SK-N-SH (cell line): ENCODE measurements at regions not wholly inside any gene's neighbourhood (a gene's known extent, or its start where the extent isn't known, plus 50 kb on each side); places are given as distances from the start of the nearest gene placed in this dataset.

Experiments used
- CTCF ChIA-PET: fragments of 300-600, 350-600 bp; formaldehyde crosslinking; extraction: SDS; loops from one replicate; lab custom pipeline; 2021; lab: Yijun Ruan, JAX
- POLR2A ChIA-PET: fragments of 350-600 bp; sonication (Branson Sonifier 250); formaldehyde crosslinking; extraction: SDS; loops from one replicate; lab custom pipeline; 2020; ENCODE audit warnings: antibody characterized with exemption, inconsistent platforms; lab: Yijun Ruan, JAX
- DNase-seq: peaks from one replicate; pipeline ENCODE4 v3.0.0; 2012
- H2AFZ ChIP-seq: fragments of 200-600 bp; sonication (generic); 2 replicates; pipeline ENCODE4 v1.8.1; 2016; ENCODE audit warnings: antibody characterized with exemption, mild to moderate bottlenecking, low read depth
- H3F3A ChIP-seq: fragments of 200-600 bp; sonication (generic); replicated peaks from 2 replicates; pipeline ENCODE3; 2016; ENCODE audit warnings: antibody characterized with exemption, mild to moderate bottlenecking; ENCODE audit not compliant: insufficient read depth
- H3K27ac ChIP-seq, 2 experiments: fragments of 200-500 bp in 1 of 2; fragments of 200-600 bp in 1 of 2; sonication (Bioruptor generic) in 1 of 2; sonication (generic), shearing (Covaris generic) in 1 of 2; 2 replicates each; pipeline versions ENCODE4 v1.5.1 to v1.6.1; 2014 to 2016; ENCODE audit warnings: low read depth in 2 of 2, inconsistent platforms in 1 of 2, low read length in 1 of 2, mild to moderate bottlenecking in 1 of 2, mixed read lengths in 1 of 2
- H3K27me3 ChIP-seq: fragments of 200-600 bp; sonication (generic), shearing (Covaris generic); 2 replicates; pipeline ENCODE4 v1.6.1; 2016; ENCODE audit warnings: mixed run types; ENCODE audit not compliant: insufficient read depth
- H3K36me3 ChIP-seq, 2 experiments: fragments of 200-500 bp in 1 of 2; fragments of 200-600 bp in 1 of 2; sonication (Bioruptor generic) in 1 of 2; sonication (generic) in 1 of 2; replicated peaks in 1 of 2; 2 replicates each; pipeline versions ENCODE3 to v1.5.1; 2014 to 2016; ENCODE audit warnings: low read length in 1 of 2, mild to moderate bottlenecking in 1 of 2; ENCODE audit not compliant: insufficient read depth in 2 of 2, control insufficient read depth in 1 of 2
- H3K4me1 ChIP-seq, 2 experiments: fragments of 200-500 bp in 1 of 2; fragments of 200-600 bp in 1 of 2; sonication (Bioruptor generic) in 1 of 2; sonication (generic), shearing (Covaris generic) in 1 of 2; 2 replicates each; pipeline versions ENCODE4 v1.5.1 to v1.6.1; 2014 to 2016; ENCODE audit warnings: low read depth in 1 of 2, low read length in 1 of 2, mixed run types in 1 of 2; ENCODE audit not compliant: insufficient read depth in 2 of 2, control insufficient read depth in 1 of 2
- H3K4me2 ChIP-seq: fragments of 200-600 bp; sonication (generic), shearing (Covaris generic); 2 replicates; pipeline ENCODE4 v1.6.1; 2017; ENCODE audit warnings: mixed run types
- H3K4me3 ChIP-seq, 2 experiments: fragments of 200-500 bp in 1 of 2; fragments of 200-600 bp in 1 of 2; sonication (Bioruptor generic) in 1 of 2; sonication (generic), shearing (Covaris generic) in 1 of 2; 2 replicates each; pipeline versions ENCODE4 v1.5.1 to v1.8.1; 2014 to 2016; ENCODE audit warnings: low read depth in 2 of 2, inconsistent platforms in 1 of 2, low read length in 1 of 2, mild to moderate bottlenecking in 1 of 2, mixed read lengths in 1 of 2, moderate library complexity in 1 of 2
- H3K79me2 ChIP-seq: fragments of 200-600 bp; sonication (generic); 2 replicates; pipeline ENCODE4 v1.8.1; 2017; ENCODE audit warnings: mild to moderate bottlenecking; ENCODE audit not compliant: insufficient read depth
- H3K9ac ChIP-seq: fragments of 200-600 bp; sonication (generic); 2 replicates; pipeline ENCODE4 v1.6.1; 2017; ENCODE audit warnings: mixed run types
- H3K9me2 ChIP-seq: fragments of 200-600 bp; sonication (generic); 2 replicates; pipeline ENCODE4 v1.6.1; 2017; ENCODE audit warnings: mixed run types
- H3K9me3 ChIP-seq: fragments of 200-600 bp; sonication (generic); 2 replicates; pipeline ENCODE4 v1.6.1; 2017; ENCODE audit warnings: mixed run types, mild to moderate bottlenecking, moderate library complexity
- H4K20me1 ChIP-seq: fragments of 200-600 bp; sonication (generic); 2 replicates; pipeline ENCODE4 v1.6.1; 2017; ENCODE audit warnings: mild to moderate bottlenecking, mixed run types; ENCODE audit not compliant: insufficient read depth
- ELF1 ChIP-seq: IDR thresholded peaks from 2 replicates; pipeline ENCODE4 v1.4.0; 2012
- EZH2phosphoT487 ChIP-seq: fragments of 200-600 bp; sonication (generic); IDR thresholded peaks from 2 replicates; pipeline ENCODE4 v1.6.1; 2017; ENCODE audit warnings: low read depth, mixed run types, mild to moderate bottlenecking, antibody characterized with exemption, moderate library complexity, borderline replicate concordance
- FOSL2 ChIP-seq: IDR thresholded peaks from 2 replicates; pipeline ENCODE4 v1.4.0; 2012; ENCODE audit warnings: low read depth, mild to moderate bottlenecking, moderate library complexity, borderline replicate concordance
- FOXJ3 ChIP-seq: sonication (generic); formaldehyde crosslinking; IDR thresholded peaks from 2 replicates; pipeline ENCODE4 v1.5.1; 2020; ENCODE audit warnings: mild to moderate bottlenecking, missing genetic modification reagents
- GABPA ChIP-seq: IDR thresholded peaks from 2 replicates; pipeline ENCODE4 v1.4.0; 2012; ENCODE audit warnings: low read depth, mild to moderate bottlenecking
- GATA2 ChIP-seq: sonication (generic); formaldehyde crosslinking; IDR thresholded peaks from 2 replicates; pipeline ENCODE4 v1.5.0; 2020; ENCODE audit warnings: mild to moderate bottlenecking, missing genetic modification reagents
- MAX ChIP-seq: IDR thresholded peaks from 2 replicates; pipeline ENCODE4 v1.4.0; 2012; ENCODE audit warnings: low read depth
- MXI1 ChIP-seq: IDR thresholded peaks from 2 replicates; pipeline ENCODE4 v1.6.1; 2012; ENCODE audit warnings: mild to moderate bottlenecking, low read depth, low read length, improper control_type of control experiment
- NRF1 ChIP-seq: IDR thresholded peaks from 2 replicates; pipeline ENCODE4 v1.6.1; 2012; ENCODE audit warnings: low read depth, mild to moderate bottlenecking, low read length
- RCOR1 ChIP-seq: fragments of 150-350 bp; IDR thresholded peaks from 2 replicates; pipeline ENCODE4 v1.6.1; 2017; ENCODE audit warnings: antibody characterized with exemption, low read length
- SMC3 ChIP-seq: IDR thresholded peaks from 2 replicates; pipeline ENCODE4 v1.6.1; 2012; ENCODE audit warnings: low read depth, low read length, improper control_type of control experiment
- TAF1 ChIP-seq: IDR thresholded peaks from 2 replicates; pipeline ENCODE4 v1.6.1; 2012; ENCODE audit warnings: low read depth, mild to moderate bottlenecking, low read length, moderate library complexity, borderline replicate concordance
- TCF12 ChIP-seq: IDR thresholded peaks from 2 replicates; pipeline ENCODE4 v1.4.0; 2012
- TEAD4 ChIP-seq: IDR thresholded peaks from 2 replicates; pipeline ENCODE4 v1.4.0; 2012; ENCODE audit warnings: mild to moderate bottlenecking, borderline replicate concordance; ENCODE audit not compliant: insufficient read depth
- WGBS: methylation state at CpG from one replicate; pipeline ENCODE4 v1.1.6; 2017; ENCODE audit warnings: low lambda C conversion rate; 5-methylcytosine and 5-hydroxymethylcytosine counted together
- TF ChIP-seq, protein P1 (sequence below): fragments of 200-600 bp; sonication (generic); IDR thresholded peaks from 2 replicates; pipeline ENCODE4 v1.6.1; 2017; ENCODE audit warnings: antibody characterized with exemption, mild to moderate bottlenecking, moderate library complexity

GRCh38 chr12:28601570-28602058 is 411.4 kb downstream of the CCDC91 start:
- H3K4me1 ChIP-seq: 0 out of 4 replicates have a peak, but pooled peaks cover 0 to 6% of the 10 kb centered on the region in 2 experiments
- no peak overlapping the region for H3K27ac ChIP-seq
- no peaks in the 10 kb centered on the region for H3F3A ChIP-seq
- no peak overlapping the region for H3K4me3 ChIP-seq
- no peaks in the 10 kb centered on the region for H3K9me3 ChIP-seq
- no peaks in the 10 kb centered on the region for H3K9me2 ChIP-seq
- H2AFZ ChIP-seq: no peak overlapping the region
- ChIA-PET CTCF (interaction anchor here (0.8 kb wide), 1 partner anchor 11 kb away, joined by 3 read pairs; no protein-coding TSS in a partner anchor), POLR2A (no interaction called here)
- no peaks in the 10 kb centered on the region for H3K36me3 ChIP-seq
- H3K27me3 ChIP-seq: no peaks in the 10 kb centered on the region
- no peaks in the 10 kb centered on the region for H3K79me2 ChIP-seq
- no peak for DNase-seq
- H4K20me1 ChIP-seq: no peaks in the 10 kb centered on the region
- no peak overlapping the region for H3K9ac ChIP-seq
- TF ChIP-seq, protein P1, sequence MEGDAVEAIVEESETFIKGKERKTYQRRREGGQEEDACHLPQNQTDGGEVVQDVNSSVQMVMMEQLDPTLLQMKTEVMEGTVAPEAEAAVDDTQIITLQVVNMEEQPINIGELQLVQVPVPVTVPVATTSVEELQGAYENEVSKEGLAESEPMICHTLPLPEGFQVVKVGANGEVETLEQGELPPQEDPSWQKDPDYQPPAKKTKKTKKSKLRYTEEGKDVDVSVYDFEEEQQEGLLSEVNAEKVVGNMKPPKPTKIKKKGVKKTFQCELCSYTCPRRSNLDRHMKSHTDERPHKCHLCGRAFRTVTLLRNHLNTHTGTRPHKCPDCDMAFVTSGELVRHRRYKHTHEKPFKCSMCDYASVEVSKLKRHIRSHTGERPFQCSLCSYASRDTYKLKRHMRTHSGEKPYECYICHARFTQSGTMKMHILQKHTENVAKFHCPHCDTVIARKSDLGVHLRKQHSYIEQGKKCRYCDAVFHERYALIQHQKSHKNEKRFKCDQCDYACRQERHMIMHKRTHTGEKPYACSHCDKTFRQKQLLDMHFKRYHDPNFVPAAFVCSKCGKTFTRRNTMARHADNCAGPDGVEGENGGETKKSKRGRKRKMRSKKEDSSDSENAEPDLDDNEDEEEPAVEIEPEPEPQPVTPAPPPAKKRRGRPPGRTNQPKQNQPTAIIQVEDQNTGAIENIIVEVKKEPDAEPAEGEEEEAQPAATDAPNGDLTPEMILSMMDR: no peak
- no peak for TF ChIP-seq RCOR1
- TF ChIP-seq NRF1: no peak
- no peak for TF ChIP-seq TAF1
- no peak for TF ChIP-seq GATA2 (CRISPR knock-in tag)
- TF ChIP-seq GABPA: no peak
- WGBS: 56% methylated on average over 2 of the region's 2 CpGs
- no peak overlapping the region for H3K4me2 ChIP-seq

GRCh38 chr12:28602786-28603185 is 412.5 kb downstream of the CCDC91 start:
- TF ChIP-seq TCF12 (no peak), TAF1 (no peak), MAX (no peak), FOSL2 (no peak), SMC3 (no peak), FOXJ3 (CRISPR knock-in tag) (no peak), MXI1 (no peak), EZH2phosphoT487 (no peak), ELF1 (no peak), GABPA (no peak), TEAD4 (no peak)
- TF ChIP-seq, all 33 proteins: peak for 0
- no peaks in the 10 kb centered on the region for H3K79me2 ChIP-seq
- POLR2A ChIA-PET: no interaction called here
- H2AFZ ChIP-seq: no peak overlapping the region
- H3K4me1 ChIP-seq: 0 out of 4 replicates have a peak, but pooled peaks cover 0 to 6% of the 10 kb centered on the region in 2 experiments
- no peak overlapping the region for H3K4me3 ChIP-seq
- no peaks in the 10 kb centered on the region for H3K27me3 ChIP-seq
- no peak overlapping the region for H3K9ac ChIP-seq
- no peaks in the 10 kb centered on the region for H3K9me3 ChIP-seq
- no peaks in the 10 kb centered on the region for H3K9me2 ChIP-seq
- H4K20me1 ChIP-seq: no peaks in the 10 kb centered on the region
- no peaks in the 10 kb centered on the region for H3K36me3 ChIP-seq
- CTCF ChIA-PET: interaction anchor here (0.9 to 1.5 kb wide), 2 partner anchors 10 to 17 kb away, joined by 3 read pairs; no protein-coding TSS in a partner anchor
- 69% methylated on average over 4 of the region's 4 CpGs for WGBS
- H3K4me2 ChIP-seq: no peak overlapping the region
- no peak overlapping the region for H3K27ac ChIP-seq
- no peak for DNase-seq
- H3F3A ChIP-seq: no peaks in the 10 kb centered on the region
